AG09309 (cell line): ENCODE measurements at regions not wholly inside any gene's neighbourhood (a gene's known extent, or its start where the extent isn't known, plus 50 kb on each side); places are given as distances from the start of the nearest gene placed in this dataset.

ENCODE experiments used
- DNase-seq: peaks from one replicate; pipeline ENCODE4 v3.0.0-alpha.2; 2010; ENCODE audit warnings: low read depth
- H3K4me3 ChIP-seq: 2 replicates; pipeline ENCODE4 v1.5.1; 2011; ENCODE audit warnings: mild to moderate bottlenecking, low read depth, low read length, moderate library complexity; ENCODE audit not compliant: control insufficient read depth
- CTCF ChIP-seq: IDR thresholded peaks from 2 replicates; pipeline ENCODE4 v1.5.1; 2011; ENCODE audit warnings: mild to moderate bottlenecking, low read depth, low read length, inconsistent platforms; ENCODE audit not compliant: insufficient read depth, control insufficient read depth; ENCODE audit errors: missing control alignments

GRCh38 chr12:24025153-24025798 is 75.8 kb upstream of the SOX5 start:
- no peak overlapping the region for H3K4me3 ChIP-seq
- DNase-seq = no peak
- no peak for TF ChIP-seq CTCF

GRCh38 chr12:24023081-24023480 is 73.6 kb upstream of the SOX5 start:
- DNase-seq = no peak
- no peak overlapping the region for H3K4me3 ChIP-seq
- TF ChIP-seq CTCF = no peak

GRCh38 chr12:24021164-24021502 is 71.7 kb upstream of the SOX5 start:
- no peak for TF ChIP-seq CTCF
- DNase-seq = no peak

GRCh38 chr12:24020397-24021163 is 71.1 kb upstream of the SOX5 start:
- no peak for DNase-seq
- H3K4me3 ChIP-seq = no peak overlapping the region
- no peak for TF ChIP-seq CTCF

More at GRCh38 chr12:24021164-24021502, 71.7 kb upstream of the SOX5 start:
- H3K4me3 ChIP-seq = no peak overlapping the region

GRCh38 chr12:24015833-24016160 is 66.3 kb upstream of the SOX5 start:
- TF ChIP-seq CTCF = no peak

GRCh38 chr12:24014915-24015832 is 65.7 kb upstream of the SOX5 start:
- no peak overlapping the region for H3K4me3 ChIP-seq
- no peak for DNase-seq
- no peak for TF ChIP-seq CTCF

More at GRCh38 chr12:24015833-24016160, 66.3 kb upstream of the SOX5 start:
- no peak overlapping the region for H3K4me3 ChIP-seq
- DNase-seq = no peak
